HCT116 (cell line): ENCODE measurements at regions not wholly inside any gene's neighbourhood (a gene's known extent, or its start where the extent isn't known, plus 50 kb on each side); places are given as distances from the start of the nearest gene placed in this dataset.

ENCODE experiments used
- ATAC-seq: fragments of 200-7000 bp; cut with Tn5 transposase; 2 replicates; pipeline ENCODE4 v1.9.1; 2020; ENCODE audit warnings: mild to moderate bottlenecking, moderate library complexity
- BruUV-seq: library from RNA; stranded (reverse); fragments of 400-500 nt; replicated peaks from 2 replicates; lab custom pipeline; 2021; lab: Mats Ljungman, UMichigan
- CTCF ChIA-PET: fragments of 300-600 bp; sonication (Branson Sonifier 250); formaldehyde crosslinking; loops from one replicate; lab custom pipeline; 2021; ENCODE audit warnings: antibody characterized with exemption; lab: Charles Lee
- POLR2A ChIA-PET: fragments of 300-600, 350-600 bp; sonication (Branson Sonifier 250); formaldehyde crosslinking; loops from one replicate; lab custom pipeline; 2021; ENCODE audit warnings: antibody characterized with exemption; lab: Charles Lee
- RAD21 ChIA-PET, 2 experiments: fragments of 300-600 bp; sonication (Branson Sonifier 250); formaldehyde crosslinking; loops; one replicate each; lab custom pipeline; 2023; ENCODE audit warnings: low total read pairs in 2 of 2; ENCODE audit not compliant: uncharacterized antibody in 2 of 2, unreplicated experiment in 2 of 2, low non-redundant PET in 1 of 2; lab: Charles Lee
- DNase-seq: peaks from one replicate; pipeline ENCODE4 v3.0.0-alpha.2; 2010; ENCODE audit warnings: low read depth, low spot score
- H2AFZ ChIP-seq: fragments of 200-600 bp; shearing (Covaris generic), sonication (generic); 2 replicates; pipeline ENCODE4 v1.6.1; 2017; ENCODE audit warnings: low read depth, mixed run types, mixed read lengths, antibody characterized with exemption, low read length; ENCODE audit not compliant: poor library complexity, severe bottlenecking
- H3K27ac ChIP-seq: 2 replicates; pipeline ENCODE4 v1.5.1; 2012; ENCODE audit warnings: low read depth, low read length
- H3K27me3 ChIP-seq: fragments of 200-600 bp; sonication (generic); 2 replicates; pipeline ENCODE4 v1.6.1; 2016; ENCODE audit warnings: mixed run types, low read length, mixed read lengths; ENCODE audit not compliant: insufficient read depth
- H3K36me3 ChIP-seq, 2 experiments: fragments of 200-500 bp in 1 of 2; fragments of 200-600 bp in 1 of 2; sonication (Bioruptor generic) in 1 of 2; sonication (generic) in 1 of 2; 2 replicates each; pipeline versions ENCODE4 v1.5.1 to v1.6.1; 2014 to 2016; ENCODE audit warnings: low read length in 2 of 2, inconsistent platforms in 1 of 2, mixed read lengths in 1 of 2, mixed run types in 1 of 2; ENCODE audit not compliant: insufficient read depth in 2 of 2, control insufficient read depth in 1 of 2
- H3K4me1 ChIP-seq, 2 experiments: fragments of 200-600 bp in 1 of 2; sonication (generic) in 1 of 2; 2 replicates each; pipeline versions ENCODE4 v1.5.1 to v1.6.1; 2012 to 2017; ENCODE audit warnings: low read length in 2 of 2, inconsistent platforms in 1 of 2, mild to moderate bottlenecking in 1 of 2, mixed read lengths in 1 of 2, mixed run types in 1 of 2, moderate library complexity in 1 of 2; ENCODE audit not compliant: insufficient read depth in 2 of 2, control insufficient read depth in 1 of 2
- H3K4me2 ChIP-seq: fragments of 200-600 bp; sonication (generic); 2 replicates; pipeline ENCODE4 v1.6.1; 2017; ENCODE audit warnings: mixed run types, low read length, mixed read lengths
- H3K4me3 ChIP-seq, 2 experiments: fragments of 200-600 bp in 1 of 2; sonication (generic) in 1 of 2; replicated peaks in 1 of 2; 2 replicates each; pipeline ENCODE4 v1.5.1; 2011 to 2016; ENCODE audit warnings: low read length in 2 of 2, control low read depth in 1 of 2, low read depth in 1 of 2, mild to moderate bottlenecking in 1 of 2, mixed read lengths in 1 of 2, mixed run types in 1 of 2
- H3K79me2 ChIP-seq: fragments of 200-600 bp; sonication (generic); 2 replicates; pipeline ENCODE4 v1.6.1; 2017; ENCODE audit warnings: mild to moderate bottlenecking, mixed run types, low read length, moderate library complexity, mixed read lengths; ENCODE audit not compliant: insufficient read depth
- H3K9ac ChIP-seq: fragments of 200-600 bp; sonication (generic); 2 replicates; pipeline ENCODE4 v1.6.1; 2016; ENCODE audit warnings: low read length, mixed read lengths
- H3K9me2 ChIP-seq: fragments of 200-600 bp; sonication (generic), shearing (Covaris generic); 2 replicates; pipeline ENCODE4 v1.6.1; 2017; ENCODE audit warnings: mixed run types, mild to moderate bottlenecking, moderate library complexity; ENCODE audit not compliant: insufficient read depth
- H3K9me3 ChIP-seq, 2 experiments: fragments of 200-500 bp in 1 of 2; fragments of 200-600 bp in 1 of 2; sonication (Bioruptor generic) in 1 of 2; sonication (generic) in 1 of 2; 2 replicates each; pipeline ENCODE4 v1.6.1; 2014 to 2017; ENCODE audit warnings: low read length in 2 of 2, mixed read lengths in 2 of 2, inconsistent platforms in 1 of 2, low read depth in 1 of 2, mild to moderate bottlenecking in 1 of 2, mixed run types in 1 of 2, moderate library complexity in 1 of 2; ENCODE audit not compliant: control insufficient read depth in 1 of 2, insufficient read depth in 1 of 2
- H4K20me1 ChIP-seq: fragments of 200-600 bp; sonication (generic), shearing (Covaris generic); 2 replicates; pipeline ENCODE4 v1.6.1; 2017; ENCODE audit warnings: mixed run types, mild to moderate bottlenecking, moderate library complexity; ENCODE audit not compliant: insufficient read depth
- CBX3 ChIP-seq: IDR thresholded peaks from 2 replicates; pipeline ENCODE4 v1.6.1; 2012; ENCODE audit warnings: low read depth
- ELF1 ChIP-seq: IDR thresholded peaks from 2 replicates; pipeline ENCODE4 v1.6.1; 2012; ENCODE audit warnings: low read depth, borderline replicate concordance
- EZH2 ChIP-seq: fragments of 200-600 bp; sonication (generic); IDR thresholded peaks from 2 replicates; pipeline ENCODE4 v1.6.1; 2017; ENCODE audit warnings: antibody characterized with exemption, mixed run types
- EZH2phosphoT487 ChIP-seq: fragments of 200-600 bp; IDR thresholded peaks from 2 replicates; pipeline ENCODE4 v1.6.1; 2018; ENCODE audit warnings: antibody characterized with exemption, borderline replicate concordance
- FOSL1 ChIP-seq: IDR thresholded peaks from 2 replicates; pipeline ENCODE4 v1.6.1; 2012; ENCODE audit warnings: low read depth
- JUND ChIP-seq: IDR thresholded peaks from 2 replicates; pipeline ENCODE4 v1.6.1; 2012
- MAX ChIP-seq: IDR thresholded peaks from 2 replicates; pipeline ENCODE4 v1.6.1; 2012
- POLR2A ChIP-seq: IDR thresholded peaks from 2 replicates; pipeline ENCODE4 v1.7.0; 2011; ENCODE audit warnings: borderline replicate concordance; ENCODE audit not compliant: insufficient read depth, insufficient read length; ENCODE audit errors: extremely low read depth
- RAD21 ChIP-seq: IDR thresholded peaks from 2 replicates; pipeline ENCODE4 v1.6.1; 2012; ENCODE audit warnings: low read depth, mild to moderate bottlenecking
- SIN3A ChIP-seq: IDR thresholded peaks from 2 replicates; pipeline ENCODE4 v1.6.1; 2012; ENCODE audit warnings: low read depth
- SRF ChIP-seq: IDR thresholded peaks from 2 replicates; pipeline ENCODE4 v1.6.1; 2012; ENCODE audit warnings: low read depth
- TCF7L2 ChIP-seq: IDR thresholded peaks from 2 replicates; pipeline ENCODE4 v1.7.0; 2011; ENCODE audit warnings: borderline replicate concordance, inconsistent platforms; ENCODE audit not compliant: insufficient read depth, insufficient read length; ENCODE audit errors: extremely low read depth
- ZBTB33 ChIP-seq: IDR thresholded peaks from 2 replicates; pipeline ENCODE4 v1.6.1; 2011; ENCODE audit warnings: mild to moderate bottlenecking, low read length, moderate library complexity; ENCODE audit not compliant: insufficient replicate concordance; ENCODE audit errors: extremely low read depth
- ZFX ChIP-seq: fragments of 450-650 bp; IDR thresholded peaks from 2 replicates; pipeline ENCODE4 v1.6.1; 2017
- ZNF274 ChIP-seq: fragments of 200-500 bp; sonication (Bioruptor generic); IDR thresholded peaks from 2 replicates; pipeline ENCODE4 v1.6.1; 2014; ENCODE audit warnings: mild to moderate bottlenecking, low read depth, low read length, inconsistent platforms
- intact Hi-C: fragments of 100-400 bp; cut with micrococcal nuclease; formaldehyde crosslinking; loops from 2 replicates; pipeline ENCODE4 v1.10.0; 2022

- peaks cover 5% of the 10 kb centered on the region for H3K27me3 ChIP-seq
- no peak overlapping the region for H3K27ac ChIP-seq
- no peak overlapping the region for H3K4me2 ChIP-seq
- no peaks in the 10 kb centered on the region for H3K9me2 ChIP-seq
- DNase-seq (no peak), ATAC-seq (no peak)
- H3K36me3 ChIP-seq = no peaks in the 10 kb centered on the region
- intact Hi-C loops = no loop called here
- H3K4me3 ChIP-seq = no peak overlapping the region
- no peaks in the 10 kb centered on the region for H3K79me2 ChIP-seq
- H4K20me1 ChIP-seq = no peaks in the 10 kb centered on the region
- POLR2A ChIA-PET = no interaction called here
- no peaks in the 10 kb centered on the region for H3K9me3 ChIP-seq
- TF ChIP-seq CBX3 (no peak), EZH2 (no peak), SRF (no peak), RAD21 (no peak), EZH2phosphoT487 (no peak), ZBTB33 (no peak), ELF1 (no peak), MAX (no peak), ZFX (no peak), FOSL1 (no peak), POLR2A (no peak), TCF7L2 (no peak), SIN3A (no peak), JUND (no peak), ZNF274 (no peak)
- CTCF ChIA-PET = no interaction called here
- BruUV-seq = no TSS peak
- no peaks in the 10 kb centered on the region for H3K4me1 ChIP-seq
- H2AFZ ChIP-seq = no peak overlapping the region
- RAD21 ChIA-PET = no interaction called here
- H3K9ac ChIP-seq = no peak overlapping the region
Measured at GRCh38 chr11:130698174-130698573, 218.1 kb downstream of the SNX19 start.
